Esophagus squamous epithelium (tissue), 4 donors: ENCODE measurements at regions not wholly inside any gene's neighbourhood (a gene's known extent, or its start where the extent isn't known, plus 50 kb on each side); places are given as distances from the start of the nearest gene placed in this dataset.

Experiments used
- POLR2A ChIP-seq, 4 donors: fragments of 450-650 bp; IDR thresholded peaks; one replicate each; pipeline ENCODE4 v1.6.1; 2017; ENCODE audit warnings: antibody characterized with exemption in 4 of 4, mild to moderate bottlenecking in 4 of 4, moderate library complexity in 3 of 4
- TF ChIP-seq, protein P1 (sequence below), 6 experiments: fragments of 450-650 bp in 4 of 6; fragments of 200-600 bp in 2 of 6; sonication (generic) in 2 of 6; IDR thresholded peaks; one replicate each; pipeline ENCODE4 v1.5.1; 2016 to 2019; ENCODE audit warnings: antibody characterized with exemption in 6 of 6, mild to moderate bottlenecking in 4 of 6, moderate library complexity in 4 of 6

DNA sequence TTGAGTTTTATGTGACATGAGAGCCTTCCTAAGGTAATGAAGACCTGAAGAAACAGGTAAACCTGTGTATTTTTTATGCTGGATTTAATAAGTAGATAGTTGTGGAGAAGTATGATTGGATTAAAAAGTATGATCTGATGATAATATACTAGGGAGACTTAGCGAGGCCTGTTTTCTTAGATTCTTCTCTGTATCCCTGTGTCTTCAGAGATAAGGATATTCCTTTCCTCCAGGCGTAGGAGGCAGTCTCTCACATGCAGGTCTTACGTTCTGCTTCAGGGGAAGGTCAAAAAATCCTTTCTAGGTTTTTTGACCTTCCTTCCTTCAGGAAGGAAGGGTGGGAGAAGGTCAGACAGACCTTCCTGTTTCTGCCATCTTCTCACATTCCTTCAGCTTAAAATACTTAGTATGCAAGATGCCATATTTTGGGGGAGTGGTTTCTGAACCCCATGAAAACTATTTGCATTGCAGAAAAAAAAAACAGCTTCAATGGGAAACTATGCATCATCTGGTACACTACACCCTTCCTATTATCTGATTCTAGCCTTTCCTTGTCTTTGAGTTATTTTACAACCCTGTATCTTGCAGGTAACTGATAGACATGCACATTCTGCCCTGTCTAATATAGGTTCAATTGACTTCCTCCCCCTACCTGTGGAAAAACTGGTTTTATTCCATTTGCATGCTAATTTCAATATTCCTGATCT, 57.3 kb upstream of the ZNF608 start:
- TF ChIP-seq POLR2A (IDR thresholded peaks at IDR 0.05), result no peak
- TF ChIP-seq, protein P1, sequence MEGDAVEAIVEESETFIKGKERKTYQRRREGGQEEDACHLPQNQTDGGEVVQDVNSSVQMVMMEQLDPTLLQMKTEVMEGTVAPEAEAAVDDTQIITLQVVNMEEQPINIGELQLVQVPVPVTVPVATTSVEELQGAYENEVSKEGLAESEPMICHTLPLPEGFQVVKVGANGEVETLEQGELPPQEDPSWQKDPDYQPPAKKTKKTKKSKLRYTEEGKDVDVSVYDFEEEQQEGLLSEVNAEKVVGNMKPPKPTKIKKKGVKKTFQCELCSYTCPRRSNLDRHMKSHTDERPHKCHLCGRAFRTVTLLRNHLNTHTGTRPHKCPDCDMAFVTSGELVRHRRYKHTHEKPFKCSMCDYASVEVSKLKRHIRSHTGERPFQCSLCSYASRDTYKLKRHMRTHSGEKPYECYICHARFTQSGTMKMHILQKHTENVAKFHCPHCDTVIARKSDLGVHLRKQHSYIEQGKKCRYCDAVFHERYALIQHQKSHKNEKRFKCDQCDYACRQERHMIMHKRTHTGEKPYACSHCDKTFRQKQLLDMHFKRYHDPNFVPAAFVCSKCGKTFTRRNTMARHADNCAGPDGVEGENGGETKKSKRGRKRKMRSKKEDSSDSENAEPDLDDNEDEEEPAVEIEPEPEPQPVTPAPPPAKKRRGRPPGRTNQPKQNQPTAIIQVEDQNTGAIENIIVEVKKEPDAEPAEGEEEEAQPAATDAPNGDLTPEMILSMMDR (IDR thresholded peaks at IDR 0.05), result no peak
